GM19455 (cell line): ENCODE measurements at regions not wholly inside any gene's neighbourhood (a gene's known extent, or its start where the extent isn't known, plus 50 kb on each side); places are given as distances from the start of the nearest gene placed in this dataset.

ENCODE experiments used
- ATAC-seq: cut with Tn5 transposase; IDR thresholded peaks from one replicate; pipeline ENCODE4 v1.9.1; 2021; ENCODE audit not compliant: unreplicated experiment

DNA sequence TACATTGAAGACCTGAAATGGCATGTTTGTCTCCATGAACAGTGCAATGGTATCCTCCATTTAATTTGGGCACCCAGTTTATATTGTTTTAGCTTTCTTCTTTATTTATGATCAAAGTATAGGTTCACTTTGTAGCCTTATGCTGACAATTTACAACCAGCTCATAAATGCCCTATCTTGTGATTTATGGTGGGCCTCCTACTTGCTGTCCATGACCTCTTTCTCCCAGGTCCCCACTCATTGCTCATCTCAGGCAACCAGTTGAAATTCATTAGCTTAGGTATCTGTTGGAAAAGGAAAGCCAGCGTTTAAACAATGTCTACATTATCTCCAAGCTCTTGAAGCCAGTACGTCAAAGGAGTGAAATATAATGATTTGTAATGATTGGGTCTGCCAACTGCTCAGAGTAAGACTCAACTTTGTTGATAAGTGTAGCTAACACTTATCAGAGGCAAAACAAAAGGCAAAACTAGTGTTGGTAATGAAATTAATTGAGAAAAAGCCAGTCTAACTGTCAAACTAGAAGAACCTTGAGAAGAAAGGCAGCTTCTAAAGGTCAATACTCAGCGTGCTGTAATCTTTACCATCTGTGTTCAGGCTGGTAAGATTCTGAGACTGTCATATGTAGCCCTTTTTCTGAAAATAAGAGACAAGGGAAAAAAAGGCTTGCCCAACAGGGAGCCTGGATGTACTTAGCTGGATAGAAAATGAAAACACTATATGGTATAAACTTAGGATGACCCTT lies 695.9 kb downstream of the EPHA4 start:
- ATAC-seq: no peak

- no peak for ATAC-seq
Measured at GRCh38 chr2:220877491-220877890, 694.6 kb downstream of the EPHA4 start.

- no peak for ATAC-seq
Measured at GRCh38 chr2:220877897-220878296, 694.2 kb downstream of the EPHA4 start.

DNA sequence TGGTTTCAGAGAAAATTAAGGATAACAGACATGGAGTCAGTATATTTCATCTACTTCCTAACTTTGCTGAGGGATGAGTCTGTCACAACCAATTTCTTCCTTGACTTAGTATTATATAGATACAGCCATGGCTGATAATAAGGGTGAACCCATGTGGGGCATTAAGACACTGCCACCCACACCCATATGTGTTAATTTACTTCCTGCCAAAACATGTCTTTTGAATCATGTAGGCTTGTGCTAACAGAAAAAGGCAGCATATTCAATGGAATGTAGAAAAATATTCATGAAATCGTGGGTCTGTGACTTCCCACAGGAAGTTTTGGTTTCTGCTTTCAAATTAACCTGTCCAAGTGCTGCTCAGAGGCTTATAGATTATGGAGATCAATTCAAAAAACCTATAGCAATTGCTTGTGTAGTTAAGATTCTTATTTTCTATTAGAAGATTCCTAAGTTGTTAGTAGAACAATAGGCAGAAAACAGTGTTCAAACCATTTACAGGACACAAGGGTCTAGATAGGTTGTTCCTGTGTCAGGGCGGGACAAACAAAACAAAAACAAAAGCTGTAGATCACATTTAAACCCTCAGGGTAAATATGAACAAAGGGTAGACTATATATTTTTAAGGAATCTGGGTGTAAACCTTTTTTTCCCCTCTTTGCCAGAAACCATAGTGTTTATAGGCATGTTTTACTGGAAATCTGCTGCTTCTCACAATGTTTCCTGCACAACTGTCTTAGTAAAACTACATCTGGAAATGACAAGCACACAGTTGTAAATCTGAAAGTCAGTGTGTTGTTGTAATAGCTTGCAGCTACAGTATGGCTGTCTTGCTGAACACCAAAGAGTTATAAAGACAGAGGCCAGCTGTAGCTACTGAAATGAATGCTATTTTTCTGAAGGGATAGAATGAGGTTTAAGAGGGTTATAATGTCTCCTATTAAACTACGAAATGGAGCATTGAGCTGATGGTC lies 691.2 kb downstream of the EPHA4 start:
- no peak for ATAC-seq

GRCh38 chr2:220882507-220882906 lies 689.6 kb downstream of the EPHA4 start:
- no peak for ATAC-seq

DNA sequence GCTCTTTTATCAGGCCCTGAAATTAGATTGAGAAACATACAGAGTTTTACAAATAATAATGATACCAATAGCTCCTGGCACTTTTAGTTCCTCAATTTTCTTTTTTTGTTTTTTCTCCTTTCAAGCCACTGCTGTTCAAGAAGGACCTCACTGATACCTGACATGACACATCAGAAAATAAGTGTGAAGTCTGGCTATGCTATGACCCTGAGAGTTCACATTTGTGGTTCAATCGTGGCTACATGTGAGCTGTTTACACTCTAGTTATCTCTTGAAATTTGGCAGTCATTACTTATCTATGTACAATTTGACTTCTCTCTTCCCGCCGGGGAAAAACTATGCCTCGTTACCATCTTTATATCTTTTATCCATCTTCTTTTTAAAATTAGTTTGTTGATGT lies 686.5 kb downstream of the EPHA4 start:
- ATAC-seq: no peak

GRCh38 chr2:220887271-220887870 lies 684.7 kb downstream of the EPHA4 start:
- ATAC-seq: no peak

DNA sequence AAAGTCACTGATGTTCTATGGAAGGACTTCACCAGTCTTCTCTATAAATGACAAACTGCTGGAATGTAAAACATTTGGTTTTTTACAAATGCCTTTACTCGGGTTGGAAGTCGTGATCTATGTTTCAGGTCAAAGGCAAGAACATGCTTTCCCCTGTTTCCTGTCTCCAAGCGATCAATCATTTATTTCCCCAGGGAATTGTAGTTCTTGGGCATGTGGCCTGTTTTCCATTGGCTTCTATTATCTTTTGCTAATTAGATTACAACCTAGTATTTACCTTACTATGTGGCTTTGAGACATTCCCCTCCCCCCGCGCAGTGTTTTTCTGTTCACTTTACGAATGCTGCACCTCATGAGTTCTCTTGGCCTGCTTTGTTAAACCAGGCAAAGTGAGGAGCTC lies 684.2 kb downstream of the EPHA4 start:
- no peak for ATAC-seq

DNA sequence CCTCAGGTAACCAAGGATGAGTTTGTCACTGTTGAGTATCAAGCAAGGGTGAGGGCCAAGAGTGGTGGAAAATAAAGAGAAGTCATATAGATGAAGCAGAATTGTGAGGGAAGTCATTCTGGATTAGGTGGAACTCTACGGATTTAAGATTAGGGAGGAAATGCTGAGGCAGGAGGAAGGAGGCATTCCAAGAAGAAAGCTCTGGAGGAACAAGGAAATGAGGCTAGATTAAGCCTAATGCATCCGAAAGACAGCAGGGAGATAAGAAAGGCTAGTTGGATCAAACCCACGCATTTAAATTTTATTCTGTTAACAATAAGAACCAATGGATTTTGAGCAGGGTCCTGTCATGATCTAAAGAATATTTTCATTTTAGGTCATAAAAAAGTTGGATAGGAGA lies 681.2 kb downstream of the EPHA4 start:
- ATAC-seq: no peak

DNA sequence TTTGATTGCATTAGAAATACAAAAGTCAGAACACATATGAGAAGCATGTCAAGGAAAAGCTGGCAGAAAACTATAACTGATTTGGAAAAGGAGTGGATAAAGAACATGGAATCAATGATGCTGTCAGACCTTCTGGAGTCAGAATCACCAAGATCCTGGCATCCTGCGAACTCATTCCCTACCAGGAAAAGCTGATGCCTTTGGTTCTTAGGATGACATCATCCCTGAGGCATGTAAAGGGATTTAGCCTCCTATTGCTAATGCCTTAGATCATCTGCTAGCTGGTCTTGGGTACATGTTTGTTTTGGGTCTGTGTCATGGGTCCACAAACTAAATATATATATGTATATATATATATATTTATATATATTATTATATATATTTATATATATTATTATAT lies 680.7 kb downstream of the EPHA4 start:
- ATAC-seq: no peak

GRCh38 chr2:220892018-220892634 lies 680.0 kb downstream of the EPHA4 start:
- ATAC-seq: no peak

DNA sequence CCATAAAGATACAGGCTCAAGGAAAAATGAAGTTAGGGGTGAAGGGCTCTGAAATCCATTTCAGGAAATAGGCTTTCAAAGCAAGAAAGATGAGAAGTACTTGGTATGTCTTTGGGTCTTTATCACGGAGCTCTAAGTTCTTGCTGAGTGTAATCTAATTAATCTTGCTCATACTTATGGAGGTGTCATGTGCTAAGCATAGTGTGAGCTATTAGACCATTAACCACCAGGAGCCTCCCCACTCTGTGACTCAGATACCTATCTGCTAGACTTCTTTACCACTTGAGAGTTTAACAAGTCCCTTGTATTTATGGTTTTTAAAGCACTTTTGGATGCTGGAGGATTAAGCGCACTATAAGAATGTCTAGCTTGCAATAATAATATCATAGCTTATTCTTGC lies 678.7 kb downstream of the EPHA4 start:
- no peak for ATAC-seq

GRCh38 chr2:220894069-220894468 lies 678.0 kb downstream of the EPHA4 start:
- no peak for ATAC-seq

DNA sequence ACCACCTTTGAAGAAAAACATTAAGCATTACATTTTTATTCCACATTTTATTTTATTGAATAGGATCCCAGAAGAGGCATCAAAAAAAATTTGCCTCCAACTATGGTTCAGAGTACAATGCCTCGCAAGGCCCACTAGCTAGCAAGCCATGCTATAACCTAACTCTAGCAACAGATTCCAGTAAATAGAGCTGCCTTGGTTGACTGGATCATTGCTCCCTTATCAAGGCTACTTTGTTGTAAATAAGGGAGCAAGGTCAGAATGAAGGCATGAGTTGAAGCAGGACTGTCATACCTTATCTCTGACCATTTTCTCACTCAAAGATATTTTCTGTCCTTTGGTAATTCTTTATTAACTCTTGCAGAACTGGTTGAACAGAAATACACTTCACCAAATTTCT lies 672.6 kb downstream of the EPHA4 start:
- no peak for ATAC-seq

DNA sequence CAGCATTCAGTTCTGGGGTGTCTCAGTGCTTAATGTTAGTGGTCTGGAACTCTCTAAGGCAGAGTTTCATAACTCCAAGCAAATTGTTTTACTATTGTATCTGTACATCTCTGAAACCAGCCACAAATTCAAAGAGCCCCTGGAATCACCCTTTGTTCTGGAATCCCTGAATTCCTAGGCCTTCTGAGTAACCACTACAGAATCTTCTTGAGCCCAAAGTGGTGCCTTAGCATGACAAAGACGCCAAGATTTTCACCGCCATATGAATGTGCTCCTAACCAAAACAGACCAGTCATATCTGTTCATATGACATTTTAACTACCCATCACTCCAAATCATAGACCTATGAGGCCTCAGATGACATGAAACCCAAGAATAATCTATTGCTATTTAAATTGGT lies 668.1 kb downstream of the EPHA4 start:
- no peak for ATAC-seq

GRCh38 chr2:220913384-220913783 lies 658.7 kb downstream of the EPHA4 start:
- ATAC-seq: no peak

- no peak for ATAC-seq
Measured at GRCh38 chr2:220915092-220915623, 656.9 kb downstream of the EPHA4 start.

DNA sequence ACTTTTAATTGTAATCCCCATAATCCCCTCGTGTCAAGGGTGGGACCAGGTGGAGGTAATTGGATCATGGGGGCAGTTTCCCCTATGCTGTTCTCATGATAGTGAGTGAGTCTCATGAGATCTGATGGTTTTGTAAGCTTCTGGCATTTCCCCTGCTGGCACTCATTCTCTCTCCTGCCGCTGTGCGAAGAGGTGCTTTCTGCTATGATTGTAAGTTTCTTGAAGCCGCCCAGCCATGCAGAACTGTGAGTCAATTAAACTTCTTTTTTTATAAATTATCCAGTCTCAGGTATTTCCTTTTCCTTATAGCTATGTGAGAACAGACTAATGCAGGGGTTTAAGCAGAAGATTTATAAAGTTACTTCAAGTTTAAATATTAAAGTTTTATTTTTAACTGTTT lies 655.2 kb downstream of the EPHA4 start:
- ATAC-seq: no peak

GRCh38 chr2:220930271-220931076 lies 641.6 kb downstream of the EPHA4 start:
- ATAC-seq: no peak

GRCh38 chr2:220931491-220931890 lies 640.6 kb downstream of the EPHA4 start:
- ATAC-seq: no peak
